Stimulated activated naive CD8-positive, alpha-beta T cell treated with anti-CD3 and anti-CD28 coated beads, Interleukin-15, Interleukin-2, amounts not matched to agents 100 U/mL and 50 U/mL, for 24 hours (primary cell): ENCODE measurements at regions not wholly inside any gene's neighbourhood (a gene's known extent, or its start where the extent isn't known, plus 50 kb on each side); places are given as distances from the start of the nearest gene placed in this dataset.
"Not testable (repeated sequence)": the region's sequence is repeated elsewhere in the genome, so short reads cannot be mapped to it uniquely, and the experiment has no call there.

Source experiments
- ATAC-seq: fragments of 150-1000 bp; cut with Tn5 transposase; one replicate; pipeline ENCODE4 v1.10.0; 2021
- DNase-seq: peaks from one replicate; pipeline ENCODE4 v3.0.0; 2021

DNA sequence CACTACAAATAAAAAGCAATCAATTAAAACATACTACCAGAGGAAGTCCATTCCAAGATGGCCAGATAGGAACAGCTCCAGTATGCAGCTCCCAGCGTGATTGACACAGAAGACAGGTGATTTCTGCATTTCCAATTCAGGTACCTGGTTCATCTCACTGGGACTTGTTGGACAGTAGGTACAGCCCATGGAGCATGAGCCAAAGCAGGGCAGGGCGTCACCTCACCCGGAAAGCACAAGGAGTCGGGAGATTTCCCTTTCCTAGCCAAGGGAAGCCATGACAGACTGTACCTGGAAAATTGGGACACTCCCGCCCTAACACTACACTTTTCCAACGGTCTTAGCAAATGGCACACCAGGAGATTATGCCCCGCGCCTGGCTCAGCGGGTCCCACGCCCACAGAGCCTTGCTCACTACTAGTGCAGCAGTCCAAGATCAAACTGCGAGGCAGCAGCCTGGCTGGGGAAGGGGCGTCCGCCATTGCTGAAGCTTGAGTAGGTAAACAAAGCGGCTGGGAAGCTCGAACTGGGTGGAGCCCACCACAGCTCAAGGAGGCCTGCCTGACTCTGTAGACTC lies 106.0 kb downstream of the BUD13 start:
- not testable (repeated sequence) for DNase-seq, ATAC-seq

DNA sequence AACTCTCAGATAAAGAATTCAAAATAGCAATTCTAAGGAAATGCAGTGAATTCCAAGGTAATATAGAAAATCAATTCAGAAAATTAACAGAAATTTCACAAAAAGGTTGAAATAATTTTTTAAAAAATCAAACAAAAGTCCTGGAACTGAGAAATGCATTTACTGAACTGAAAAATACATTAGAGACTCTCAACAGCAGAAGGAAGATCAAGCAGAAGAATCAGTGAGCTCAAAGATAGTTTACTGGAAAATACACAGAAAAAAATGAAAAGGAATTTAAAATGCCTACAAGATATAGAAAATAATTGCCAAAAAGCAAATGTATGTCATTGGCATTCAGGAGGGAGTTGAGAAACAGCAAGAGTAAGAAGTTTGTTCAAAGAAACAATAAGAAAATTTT lies 107.3 kb downstream of the BUD13 start:
- DNase-seq (no peak), ATAC-seq (no peak)

DNA sequence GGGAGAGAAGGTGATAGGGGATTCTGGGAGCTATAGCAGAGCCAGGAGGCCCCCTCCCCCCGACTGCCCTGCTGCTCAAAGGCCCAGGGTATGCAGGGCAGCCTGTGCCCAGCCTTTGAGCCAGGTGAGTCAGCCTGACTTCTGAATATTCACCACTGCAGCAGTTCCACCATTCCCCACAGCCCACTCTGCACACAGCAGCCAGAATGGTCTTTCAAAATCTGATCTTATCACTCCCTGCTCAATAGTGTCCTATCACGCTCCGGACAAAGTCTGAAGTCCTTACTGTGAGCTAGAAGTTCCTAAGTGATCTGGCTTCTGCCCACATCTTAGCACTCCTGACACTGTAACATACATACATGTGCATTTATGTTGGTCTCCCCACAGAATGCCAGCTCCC lies 111.7 kb downstream of the BUD13 start:
- DNase-seq (no peak), ATAC-seq (no peak)

DNA sequence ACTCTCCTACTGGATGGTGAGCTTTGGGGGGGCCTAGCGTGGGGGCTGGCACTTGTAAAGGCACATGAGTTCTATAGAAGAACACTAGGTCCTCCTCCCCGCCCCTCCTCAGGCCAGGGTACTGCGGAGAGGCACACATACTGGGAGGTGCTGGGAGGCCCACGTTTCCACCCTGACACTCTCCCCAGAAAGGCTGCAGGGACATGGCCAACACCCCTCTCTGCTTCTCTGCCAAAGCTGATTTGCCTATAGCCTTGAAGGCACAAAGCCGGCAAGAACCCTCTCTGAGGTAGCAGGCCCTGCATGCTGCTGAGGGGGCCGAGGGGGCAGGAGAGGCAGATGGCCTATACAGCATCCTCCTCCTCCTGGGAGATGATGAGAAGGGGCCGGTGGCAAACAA lies 112.8 kb downstream of the BUD13 start:
- ATAC-seq (no peak), DNase-seq (no peak)

DNA sequence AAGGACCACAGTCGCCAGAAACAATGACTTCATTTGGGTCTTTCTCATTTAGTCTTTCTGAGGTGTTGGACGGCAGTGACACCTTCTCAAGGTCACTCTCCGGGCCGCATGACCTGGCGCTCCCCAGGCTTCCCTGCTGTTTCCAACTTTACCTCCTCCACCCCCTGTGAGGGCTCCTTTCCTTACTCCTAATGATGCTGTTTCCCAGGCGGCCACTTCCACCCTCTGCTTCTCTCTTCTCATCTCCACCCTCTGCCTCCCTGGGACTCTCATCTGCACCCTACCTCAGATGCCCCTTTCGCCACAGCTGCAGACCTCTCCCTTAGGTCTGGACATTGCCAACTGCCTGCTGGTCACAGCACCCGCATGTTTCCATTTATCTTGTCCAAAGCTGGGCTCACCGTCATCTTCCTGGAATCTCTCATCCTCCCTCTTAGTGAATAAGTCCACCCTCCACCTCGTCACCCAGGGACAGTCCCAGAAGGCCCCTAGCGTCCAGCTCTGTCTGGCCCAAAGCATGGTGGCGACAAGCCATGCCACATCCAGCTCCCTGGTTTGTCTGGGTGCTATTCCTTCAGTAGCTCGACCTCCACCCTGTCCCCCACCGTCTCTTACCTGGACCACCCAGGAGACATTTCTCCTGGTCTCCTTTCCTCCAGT lies 113.8 kb downstream of the BUD13 start:
- ATAC-seq (no peak), DNase-seq (no peak)

DNA sequence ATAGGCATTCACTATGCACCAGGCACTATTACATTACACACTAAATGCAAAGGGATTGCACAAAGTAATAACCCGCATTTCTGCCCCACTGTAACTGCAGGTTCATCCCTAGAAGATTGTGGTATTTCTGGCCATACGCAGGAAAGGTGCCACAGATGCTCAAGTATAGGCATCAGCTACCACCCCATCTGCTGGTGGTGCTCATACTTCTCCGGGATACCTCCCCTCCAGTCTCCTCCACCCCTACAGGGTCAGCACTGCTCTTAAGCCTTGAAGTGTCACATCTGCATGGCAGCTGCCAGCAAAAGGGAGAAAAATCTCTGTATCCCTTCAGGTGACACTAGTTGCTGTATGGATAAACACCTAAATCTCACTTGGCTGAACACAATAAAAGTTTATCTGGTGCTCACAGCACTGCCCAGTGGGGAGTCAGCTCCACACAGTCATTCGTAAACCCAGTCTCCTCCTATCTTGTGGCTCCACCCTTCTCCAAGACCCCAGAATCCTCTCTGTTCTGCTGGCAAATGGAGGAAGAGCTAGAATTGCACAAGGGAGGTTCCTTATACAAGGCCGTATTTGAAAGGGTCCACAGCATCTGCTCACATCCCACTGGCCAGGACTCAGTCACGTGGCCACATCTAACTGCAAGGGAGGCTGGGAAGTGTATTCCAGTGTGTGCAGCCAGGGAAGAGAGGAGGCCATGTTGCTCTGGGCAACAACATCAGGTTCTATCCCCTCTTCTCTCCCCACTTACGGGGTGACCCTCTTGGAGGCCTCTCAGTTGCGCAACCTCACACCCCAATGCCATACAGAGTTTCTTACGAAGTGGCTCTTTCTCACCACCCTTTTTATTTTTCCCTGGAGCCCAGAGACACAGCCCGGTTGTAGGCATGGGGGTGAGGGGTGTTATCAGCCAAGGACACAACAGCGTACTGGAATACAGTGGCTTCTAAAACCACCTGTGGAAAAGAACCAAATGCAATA lies 114.7 kb downstream of the BUD13 start:
- no peak for ATAC-seq
- no peak for DNase-seq

DNA sequence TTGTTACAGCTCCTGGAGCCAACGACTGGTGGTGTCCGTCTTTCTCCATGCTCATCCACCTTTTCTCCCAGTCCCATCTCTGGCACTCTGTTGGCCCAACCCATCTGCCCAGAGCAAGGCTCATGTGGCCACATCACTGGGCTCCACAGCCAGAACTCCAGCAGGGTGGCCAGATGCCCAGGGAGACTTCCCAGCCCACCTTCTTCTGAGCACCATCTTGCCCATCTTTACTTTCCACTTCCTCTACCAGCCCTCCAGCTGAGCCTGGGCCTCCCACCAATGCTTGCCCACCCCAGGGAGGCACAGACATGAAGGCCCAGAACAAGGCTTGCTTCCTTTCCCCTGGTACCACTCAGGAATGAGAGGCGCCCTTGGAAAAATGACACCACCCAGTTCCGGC lies 116.8 kb downstream of the BUD13 start:
- ATAC-seq: no peak
- DNase-seq: no peak

DNA sequence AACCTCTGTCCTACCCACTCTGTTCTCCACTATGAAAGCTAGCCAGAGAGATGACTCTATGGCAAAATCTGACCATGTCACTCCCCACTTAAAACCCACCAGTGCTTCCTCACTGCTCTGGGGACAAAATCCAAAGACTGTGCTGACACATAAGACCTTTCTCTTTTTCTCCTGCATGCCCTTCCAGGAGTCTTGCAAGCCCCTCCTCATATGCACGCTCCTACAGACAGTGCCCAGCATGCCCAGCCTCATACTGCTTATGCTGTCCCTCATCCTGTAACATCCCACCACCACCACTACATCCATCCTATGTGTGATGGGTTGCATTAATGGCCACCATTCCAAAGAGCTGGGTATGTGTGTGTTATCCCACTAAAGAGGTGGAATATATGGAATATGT lies 118.3 kb downstream of the BUD13 start:
- DNase-seq: no peak
- ATAC-seq: no peak

DNA sequence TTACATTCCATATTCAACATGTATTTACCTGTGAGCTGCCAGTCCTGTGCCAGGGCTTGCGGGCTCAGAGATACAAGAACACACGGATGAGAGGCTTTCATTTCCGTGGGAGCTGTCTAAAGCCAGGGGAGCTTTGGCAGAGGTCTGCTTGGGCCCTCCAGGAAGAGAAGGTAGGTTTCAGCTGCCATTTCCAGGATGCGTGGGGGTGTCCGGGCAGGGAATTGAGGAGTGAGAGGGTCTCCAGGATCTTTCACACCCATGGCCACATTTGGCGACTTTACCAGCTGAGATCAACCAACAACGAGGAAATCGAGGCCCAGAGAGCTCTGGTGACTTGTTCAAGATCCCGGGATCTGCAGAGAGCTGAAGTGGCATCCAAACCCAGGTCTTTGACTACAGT lies 119.6 kb downstream of the BUD13 start:
- DNase-seq (no peak), ATAC-seq (no peak)

DNA sequence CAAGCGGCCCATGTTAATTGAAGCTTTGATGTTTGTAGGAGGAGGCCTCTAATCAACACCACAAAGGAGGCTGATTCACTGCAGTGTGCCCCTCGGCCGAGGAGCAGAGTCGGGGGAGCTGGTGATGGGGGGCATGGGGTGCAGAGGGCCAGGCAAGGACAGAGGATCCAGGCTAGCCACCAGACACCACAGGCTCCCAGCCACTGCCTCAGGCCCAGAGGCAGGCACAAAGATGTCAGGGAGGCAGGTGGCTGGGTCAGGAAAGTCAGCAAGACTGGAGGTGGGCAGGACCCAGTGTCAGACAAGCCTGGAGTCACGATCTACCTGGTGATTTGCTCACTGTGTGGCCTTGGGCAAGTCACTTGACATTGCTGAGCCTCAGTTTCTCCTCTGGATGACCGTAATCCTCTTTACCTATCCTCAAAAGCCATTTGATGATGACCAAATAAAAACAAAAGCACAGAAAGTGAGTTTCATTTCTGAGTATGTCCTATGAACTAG lies 121.0 kb downstream of the BUD13 start:
- DNase-seq (no peak), ATAC-seq (no peak)

DNA sequence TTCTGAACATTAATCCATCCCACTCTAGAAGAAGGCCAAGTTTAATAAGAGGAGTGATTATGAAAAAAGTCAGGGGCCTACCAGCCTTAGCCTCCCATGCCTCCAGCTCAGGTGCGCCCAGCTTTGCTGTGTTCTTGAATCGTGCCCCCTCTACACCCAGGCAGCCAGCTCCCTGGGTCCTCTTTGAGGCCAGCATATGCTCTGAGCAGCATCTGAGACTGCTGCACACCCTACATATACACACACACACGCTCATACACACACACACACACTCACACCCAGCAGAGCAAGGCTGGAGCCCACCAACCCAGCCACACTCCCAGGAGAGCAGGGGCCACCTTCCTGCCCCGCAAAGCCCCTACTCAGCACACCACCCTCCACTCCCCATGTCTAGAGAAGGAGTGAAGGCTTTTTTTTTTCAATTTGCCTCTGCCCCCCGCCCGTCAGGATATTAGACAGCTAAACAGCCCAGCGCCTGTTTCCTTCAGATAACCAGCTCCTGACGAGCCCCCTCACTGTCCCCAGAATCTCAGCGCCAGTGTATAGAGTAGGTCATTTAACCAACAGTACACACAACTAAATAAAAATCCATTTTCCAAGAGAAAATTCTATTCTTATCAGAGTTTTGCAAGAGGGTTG lies 121.6 kb downstream of the BUD13 start:
- ATAC-seq: no peak
- no peak for DNase-seq

DNA sequence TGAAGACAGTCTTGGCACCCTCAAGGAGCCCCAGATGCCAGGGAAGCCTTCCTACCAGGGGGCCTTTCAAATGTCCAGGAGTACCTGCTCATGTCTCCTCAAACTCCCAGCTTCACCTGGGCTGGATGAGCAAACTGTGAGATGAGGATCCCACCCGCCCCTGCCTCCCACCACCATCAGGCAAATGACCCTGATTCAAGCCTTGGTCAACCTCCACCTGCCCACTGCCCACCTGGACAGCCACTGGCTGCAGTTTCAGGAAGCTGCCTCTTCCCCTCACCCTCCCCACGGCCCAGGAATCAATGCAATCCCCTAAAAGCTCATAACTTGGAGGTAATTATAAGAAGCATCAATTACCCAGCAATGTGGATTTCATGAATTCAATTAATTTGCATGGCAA lies 122.7 kb downstream of the BUD13 start:
- ATAC-seq: no peak

DNA sequence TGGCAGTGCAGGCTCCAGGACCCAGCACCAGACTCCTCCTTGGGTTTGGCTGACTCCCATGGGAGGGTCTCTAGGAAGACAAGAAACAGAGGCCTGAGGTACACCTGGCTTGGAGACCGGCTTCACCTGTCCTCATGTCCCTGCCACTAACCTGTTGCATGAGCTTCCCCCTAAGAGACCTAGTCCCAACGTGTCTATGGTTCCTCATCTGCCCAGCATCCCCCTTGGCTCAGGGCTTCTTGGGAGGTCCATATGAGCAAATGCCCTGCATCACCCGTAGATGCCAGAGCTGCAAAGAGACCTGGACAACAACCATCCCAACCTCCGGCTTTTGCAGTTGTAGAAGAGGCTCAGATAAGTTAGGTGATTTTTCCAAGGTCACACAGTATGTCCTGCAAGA lies 123.5 kb downstream of the BUD13 start:
- DNase-seq (no peak), ATAC-seq (no peak)

More for the DNA sequence above, 122.7 kb downstream of the BUD13 start:
- no peak for DNase-seq

DNA sequence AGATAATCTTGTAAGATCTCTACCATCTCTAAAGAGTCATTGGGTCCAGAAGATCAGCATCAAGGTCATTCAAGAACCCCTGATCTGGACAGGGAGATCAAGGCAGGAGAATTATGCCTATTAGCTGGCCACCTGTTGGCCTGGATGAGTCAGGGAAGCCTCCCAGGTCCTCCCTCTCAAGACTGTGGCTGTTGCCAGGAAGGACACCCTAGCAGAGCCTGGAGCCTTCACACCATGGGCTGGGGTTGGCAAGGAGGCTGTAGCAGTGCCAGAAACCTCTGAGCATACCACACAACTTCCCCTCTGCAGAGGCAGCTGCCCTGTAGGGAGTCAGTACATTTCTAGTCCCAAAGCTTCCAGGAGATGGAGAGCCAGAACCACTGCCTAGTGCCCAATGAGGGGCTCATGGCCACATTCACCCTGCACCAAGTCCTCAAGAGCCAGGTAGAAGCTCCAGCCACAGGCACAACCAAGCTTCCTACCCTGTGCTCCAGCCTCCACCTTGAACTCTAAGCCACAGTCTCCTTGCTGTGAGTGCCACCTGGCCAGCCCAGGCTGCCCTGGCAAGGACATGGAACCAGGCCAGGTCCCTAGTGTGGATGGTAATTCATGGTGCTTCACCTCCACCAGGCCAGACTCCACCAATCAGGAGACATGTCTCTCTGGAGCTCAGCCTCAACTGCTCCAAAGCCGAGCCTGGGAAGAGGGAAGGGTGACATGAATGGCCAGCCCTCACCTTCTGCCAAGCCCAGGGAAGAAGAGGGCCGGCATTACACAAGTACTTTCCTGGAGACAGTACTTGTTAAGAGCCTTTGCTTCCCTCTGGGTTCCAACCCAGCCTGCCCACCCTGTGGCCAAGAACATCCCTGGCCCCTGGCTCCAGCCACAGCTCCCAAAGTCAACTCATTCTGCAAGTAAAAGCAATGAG lies 124.3 kb downstream of the BUD13 start:
- ATAC-seq: no peak
- DNase-seq: no peak

DNA sequence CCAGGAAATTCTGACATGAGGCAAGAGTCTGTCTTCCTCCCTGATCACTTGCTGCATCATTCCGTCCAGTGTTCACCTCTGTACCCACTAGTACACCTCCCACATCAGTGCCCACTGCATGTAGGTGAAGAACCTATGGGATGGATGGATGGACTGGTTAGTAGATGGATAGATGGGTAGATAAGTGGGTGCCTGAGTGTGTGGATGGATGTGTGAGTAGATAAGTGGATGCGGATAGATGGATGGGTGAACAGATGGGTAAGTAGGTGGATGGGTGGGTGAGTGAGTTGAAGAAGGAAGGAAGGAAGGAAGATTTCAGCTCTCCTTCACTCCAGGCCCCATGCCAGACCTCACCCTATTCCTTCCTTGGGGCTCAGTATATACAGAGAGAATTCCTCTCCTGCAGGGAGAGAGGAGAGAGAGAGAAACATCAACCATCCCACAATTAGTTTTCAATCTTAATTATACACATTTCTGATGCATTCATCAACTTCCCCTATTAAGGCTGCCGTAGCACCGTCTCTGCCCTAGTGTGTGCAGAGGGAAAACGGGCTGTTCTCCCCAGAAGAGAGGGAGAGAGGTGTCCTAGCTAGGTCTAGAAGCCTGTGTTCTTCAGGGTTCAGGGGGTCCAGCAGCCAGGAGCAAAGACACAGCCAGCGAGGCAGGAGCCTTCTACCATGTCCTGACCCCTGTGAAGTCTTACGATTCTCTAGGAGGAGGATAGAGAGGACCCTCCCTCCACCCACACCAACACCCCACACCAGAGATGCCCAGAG lies 125.3 kb downstream of the BUD13 start:
- ATAC-seq (no peak), DNase-seq (no peak)

DNA sequence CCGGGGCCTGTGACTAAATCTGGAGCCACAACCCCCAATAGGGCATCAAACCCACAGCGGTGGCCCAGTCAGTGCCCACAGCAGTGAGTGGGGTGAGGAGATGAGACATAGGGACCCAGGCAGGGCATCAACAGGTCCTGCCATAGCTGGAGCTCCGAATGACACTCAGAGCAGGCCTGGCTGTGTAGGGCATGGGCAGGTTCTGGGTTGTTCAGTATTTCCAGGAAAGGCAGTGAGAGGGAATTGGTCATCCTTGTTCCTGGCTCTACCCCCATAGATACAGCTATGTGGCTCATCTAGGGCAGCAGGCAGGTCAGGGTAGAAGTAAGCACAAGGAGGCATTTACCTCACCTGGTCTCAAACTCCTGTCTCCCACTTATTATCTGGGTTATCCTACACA lies 126.6 kb downstream of the BUD13 start:
- ATAC-seq (no peak), DNase-seq (no peak)

DNA sequence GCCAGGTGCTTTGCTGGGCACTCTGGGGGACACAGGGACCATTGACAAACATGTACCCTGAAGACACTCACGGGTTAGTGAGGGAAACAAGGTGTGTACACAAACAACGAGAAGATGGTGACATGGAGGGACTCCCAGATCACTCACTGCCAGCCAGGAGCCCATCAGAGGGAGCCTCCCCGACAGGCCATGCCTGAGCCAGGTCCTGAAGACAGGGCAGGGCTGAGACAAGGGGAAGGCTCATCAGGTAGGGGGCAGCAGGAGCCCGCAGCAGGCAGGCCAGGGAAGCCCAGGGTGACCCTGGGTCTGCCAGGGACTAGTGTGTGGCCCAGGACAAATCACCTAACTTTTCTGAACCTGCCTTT lies 127.9 kb downstream of the BUD13 start:
- ATAC-seq (no peak), DNase-seq (no peak)

DNA sequence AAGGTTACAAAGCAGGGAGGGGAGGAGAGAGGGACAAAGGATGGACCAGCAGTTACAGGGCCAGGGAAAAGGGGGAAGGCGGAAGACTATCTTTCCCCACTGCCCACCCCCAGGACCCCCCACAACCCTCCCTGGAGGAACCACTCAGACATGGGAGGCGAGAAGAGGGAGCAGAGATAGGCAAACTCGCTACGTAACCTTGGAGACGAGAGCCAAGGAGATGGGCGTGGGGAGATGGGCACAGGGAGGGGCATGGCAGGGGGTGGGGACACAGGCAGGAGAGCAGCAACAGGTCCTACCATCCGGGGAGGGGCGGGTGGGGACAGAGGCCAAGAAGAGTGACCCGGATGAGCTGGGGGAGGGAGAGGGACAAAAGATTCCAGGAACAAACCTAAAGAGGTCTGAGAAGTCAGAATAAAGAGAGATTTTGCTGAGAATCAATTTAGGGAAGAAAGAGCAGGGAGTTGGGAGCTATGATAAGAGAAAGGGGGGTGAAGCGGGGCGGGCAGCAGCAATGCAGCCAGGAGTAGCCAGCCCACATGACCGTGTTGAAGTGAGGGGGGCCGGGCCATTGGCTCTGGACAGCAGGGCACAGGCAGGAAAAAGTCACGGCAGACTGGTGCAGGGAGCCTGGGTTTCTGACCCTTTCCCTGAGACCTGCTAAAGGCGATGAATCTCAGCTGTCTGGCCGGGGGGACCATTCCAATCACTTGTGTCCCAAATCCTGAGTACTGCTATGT lies 128.4 kb downstream of the BUD13 start:
- no peak for DNase-seq

DNA sequence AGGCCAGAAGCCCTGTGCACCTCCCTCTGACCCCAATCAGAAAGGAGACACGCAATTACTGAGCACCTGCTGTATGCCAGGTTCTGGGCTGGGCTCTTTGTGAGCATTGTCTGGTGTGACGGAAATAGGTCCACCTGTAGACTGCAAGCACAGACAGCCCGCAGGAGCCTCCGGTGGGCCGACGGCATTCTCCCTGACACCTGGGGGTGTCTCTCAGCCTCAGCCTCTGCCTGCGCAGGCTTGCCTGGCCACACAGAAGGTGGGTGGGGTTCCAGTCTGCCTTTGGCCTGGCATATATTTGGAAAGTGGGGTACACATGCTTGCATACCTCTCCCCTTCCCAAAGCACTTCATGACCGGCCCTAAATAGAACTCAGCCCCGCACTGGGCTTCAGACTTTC lies 129.3 kb downstream of the BUD13 start:
- DNase-seq (no peak), ATAC-seq (no peak)

More for the DNA sequence above, 128.4 kb downstream of the BUD13 start:
- ATAC-seq: no peak

DNA sequence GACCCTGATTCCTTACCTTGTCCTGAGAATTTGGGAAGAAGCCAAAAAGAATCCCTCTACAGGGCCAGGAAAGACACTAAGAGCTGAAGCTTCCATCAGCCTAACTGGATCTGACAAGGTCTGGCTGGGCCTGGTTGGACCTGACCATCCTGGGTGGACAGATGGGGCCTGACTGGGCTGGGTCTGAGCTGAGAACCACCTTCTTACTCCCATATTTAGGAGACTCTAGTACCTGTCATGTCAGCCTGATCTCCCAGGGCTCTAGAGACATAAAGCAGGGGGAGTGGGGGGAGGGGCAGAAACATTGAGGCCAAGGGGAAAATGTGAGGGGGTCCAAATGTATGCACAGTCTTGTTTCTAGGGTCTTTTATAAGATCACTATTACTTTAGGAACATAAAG lies 129.9 kb downstream of the BUD13 start:
- ATAC-seq (no peak), DNase-seq (no peak)
